ENCODE measurements at regions not wholly inside any gene's neighbourhood (a gene's known extent, or its start where the extent isn't known, plus 50 kb on each side); places are given as distances from the start of the nearest gene placed in this dataset.
"Not testable (repeated sequence)": the region's sequence is repeated elsewhere in the genome, so short reads cannot be mapped to it uniquely, and the experiment has no call there.

DNA sequence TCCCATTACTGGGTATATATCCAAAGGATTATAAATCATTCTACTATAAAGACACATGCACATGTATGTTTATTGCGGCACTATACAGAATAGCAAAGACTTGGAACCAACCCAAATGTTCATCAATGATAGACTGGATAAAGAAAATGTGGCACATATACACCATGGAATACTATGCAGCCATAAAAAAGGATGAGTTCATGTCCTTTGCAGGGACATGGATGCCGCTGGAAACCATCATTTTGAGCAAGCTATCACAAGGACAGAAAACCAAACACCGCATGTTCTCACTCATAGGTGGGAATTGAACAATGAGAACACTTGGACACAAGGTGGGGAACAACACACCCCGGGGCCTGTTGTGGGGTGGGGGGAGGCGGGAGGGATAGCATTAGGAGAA is 57.0 kb upstream of the NEUROD1 start:
- DNase-seq (ENCODE audit: low read depth in 2 of 2) = not testable (repeated sequence)

DNA sequence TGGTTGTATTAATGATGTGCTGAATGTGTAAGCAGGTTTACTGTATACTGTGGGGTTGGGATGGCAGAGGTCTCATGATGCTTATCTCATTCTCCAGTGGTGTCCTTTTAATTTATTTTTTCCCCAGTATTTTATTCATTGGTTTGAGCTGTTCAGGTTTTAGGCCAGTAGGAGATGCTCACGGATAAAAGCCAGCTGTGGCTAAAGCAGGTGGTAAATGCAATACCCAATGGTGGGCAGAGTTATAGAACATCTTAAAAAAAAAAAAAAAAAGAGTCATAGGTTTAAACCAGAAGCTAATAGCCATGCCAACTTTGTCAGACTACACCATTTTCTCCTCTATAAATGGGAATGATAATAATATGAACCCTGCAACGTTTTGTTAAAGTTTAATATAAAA is 57.8 kb upstream of the NEUROD1 start:
- no peak for DNase-seq (ENCODE audit: low read depth in 2 of 2)

DNA sequence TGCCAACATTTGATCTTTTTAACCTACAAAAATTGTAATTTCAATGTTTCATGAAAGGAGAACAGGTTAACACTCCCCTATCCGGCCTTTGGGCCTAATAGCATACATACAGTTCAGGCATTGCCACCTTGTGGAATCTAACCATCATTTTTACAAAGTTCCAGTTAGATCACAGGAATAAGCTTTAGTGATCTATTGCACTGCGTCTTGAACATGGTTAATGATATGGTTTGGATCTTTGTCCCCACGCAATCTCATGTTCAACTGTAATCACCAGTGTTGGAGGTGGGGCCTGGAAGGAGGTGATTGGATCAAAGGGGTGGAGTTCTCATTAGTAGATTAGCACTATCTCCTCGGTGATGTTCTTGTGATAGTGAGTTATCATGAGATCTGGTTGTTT is 58.2 kb upstream of the NEUROD1 start:
- DNase-seq (ENCODE audit: low read depth in 2 of 2) = no peak

DNA sequence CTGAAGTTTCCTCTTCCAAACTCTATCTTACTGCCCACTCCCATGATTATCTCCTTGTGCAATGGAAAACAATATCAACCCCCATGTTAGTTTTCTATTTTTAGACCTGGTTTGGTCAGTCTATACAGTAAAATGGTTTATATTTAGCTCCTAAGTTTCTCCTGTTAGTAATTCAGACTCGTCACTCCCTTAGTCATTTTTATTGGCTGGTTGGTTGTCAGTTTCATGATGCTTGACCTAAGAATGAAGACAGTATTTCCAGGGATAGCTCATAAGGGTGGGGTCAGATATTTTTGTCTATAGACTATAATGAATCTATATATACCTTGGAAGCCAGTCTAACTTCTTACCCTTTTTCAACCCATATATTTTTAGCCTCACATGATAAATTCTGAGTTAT is 61.4 kb upstream of the NEUROD1 start:
- DNase-seq (ENCODE audit: low read depth in 2 of 2) = no peak

DNA sequence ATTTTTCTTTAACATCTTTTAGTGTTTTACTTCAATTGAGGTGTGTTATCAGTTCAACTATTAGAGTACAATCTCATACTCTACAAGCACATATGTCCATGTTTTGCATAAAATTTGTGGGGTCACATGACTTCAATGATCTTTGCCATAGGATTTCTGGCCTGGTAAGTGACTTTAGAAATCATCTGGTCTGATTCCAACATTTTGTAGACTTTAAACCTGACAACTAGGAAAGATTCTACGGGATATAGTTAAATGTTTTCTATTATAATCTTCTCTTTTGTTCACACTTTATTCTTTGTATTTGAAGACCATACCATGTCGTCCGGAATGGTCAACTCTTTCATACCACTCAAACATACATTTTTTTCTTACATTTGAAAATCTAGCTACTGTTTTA is 62.0 kb upstream of the NEUROD1 start:
- DNase-seq (ENCODE audit: low read depth in 2 of 2) = no peak

DNA sequence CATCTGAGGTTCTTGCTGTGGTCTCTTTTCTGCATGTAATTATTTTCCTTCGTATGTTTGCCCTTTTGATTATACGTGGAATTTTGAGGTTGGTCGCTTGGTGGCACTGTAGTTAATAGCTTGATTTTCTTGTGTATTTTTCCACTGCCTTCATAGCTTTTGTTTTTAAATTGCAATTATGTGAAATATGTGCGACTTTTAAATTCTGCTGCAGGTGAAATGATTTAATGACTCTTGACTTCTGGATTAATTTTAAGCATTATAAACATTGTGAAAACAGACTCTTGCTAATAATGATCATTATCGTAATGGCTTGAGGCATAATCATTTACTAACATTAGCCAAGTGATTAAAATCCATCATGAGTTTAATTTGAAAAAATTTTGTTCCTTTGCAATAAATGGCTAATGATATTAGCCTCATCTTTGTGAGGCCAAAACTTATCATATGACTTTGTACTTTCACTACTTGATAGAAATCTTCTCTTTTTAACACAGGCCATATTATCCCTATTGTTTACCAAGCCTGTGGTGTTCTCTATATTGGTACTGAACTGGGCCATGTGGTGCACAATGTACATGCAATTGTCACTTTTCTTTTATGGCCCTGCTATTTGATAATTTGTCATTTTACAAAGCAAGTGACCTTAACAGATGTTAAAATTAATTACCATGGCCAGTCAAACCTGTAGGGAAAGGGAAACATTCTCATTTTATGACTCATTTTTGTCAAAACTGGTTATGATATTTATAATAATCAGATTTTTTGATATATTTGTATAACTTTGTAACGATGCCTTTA is 62.8 kb upstream of the NEUROD1 start:
- DNase-seq (ENCODE audit: low read depth in 2 of 2) = peak in 1 of 2 donors; percentile 6

DNA sequence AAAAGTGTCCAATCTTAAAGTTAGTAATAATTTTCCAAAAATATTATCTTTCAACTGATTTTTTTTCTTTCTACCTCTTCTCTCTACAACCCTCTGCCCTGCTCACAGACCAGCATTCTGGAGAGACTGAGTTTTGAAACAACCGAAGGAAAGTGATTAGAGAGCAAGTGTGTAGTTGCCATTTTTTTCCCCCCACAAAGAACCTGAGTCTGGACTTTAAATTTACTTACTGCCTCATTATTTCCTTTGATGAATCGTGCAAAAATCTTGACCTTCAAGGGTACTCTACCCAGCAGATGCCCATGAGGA is 63.4 kb upstream of the NEUROD1 start:
- DNase-seq (ENCODE audit: low read depth in 2 of 2) = no peak

DNA sequence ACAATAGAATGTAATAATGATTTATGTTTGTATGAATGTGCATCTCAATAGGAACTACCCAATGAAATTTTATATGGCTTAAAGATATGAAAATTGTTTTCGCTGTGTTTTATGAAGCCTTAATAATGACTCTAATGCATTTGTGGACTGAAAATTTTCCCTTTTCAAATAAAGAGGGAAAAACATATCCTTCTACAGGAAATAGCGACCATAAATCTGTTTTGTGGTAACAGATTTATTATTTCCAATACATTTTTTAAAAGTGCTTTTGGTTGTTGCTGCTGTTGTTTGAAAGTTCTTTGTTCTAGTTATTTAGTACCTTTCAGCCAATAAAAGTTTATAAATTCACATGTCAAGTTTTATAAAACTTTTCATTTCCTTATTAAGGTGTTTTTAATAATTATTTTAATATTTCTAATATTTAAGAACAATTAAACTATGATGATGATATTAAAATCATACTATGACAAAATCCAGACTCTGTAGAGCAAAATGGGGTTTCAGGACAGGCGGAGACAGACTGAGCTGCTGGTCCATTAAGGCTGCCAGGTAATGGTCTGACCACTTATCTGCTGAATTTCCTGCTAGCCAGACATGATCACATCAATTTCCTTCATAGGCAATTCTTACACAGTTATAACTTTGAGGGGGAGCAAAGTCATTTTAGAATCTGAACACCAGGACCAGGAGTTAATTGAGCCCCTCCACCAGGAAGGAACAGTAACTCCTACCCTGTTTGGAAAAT is 65.7 kb upstream of the NEUROD1 start:
- no peak for DNase-seq (ENCODE audit: low read depth in 2 of 2)

DNA sequence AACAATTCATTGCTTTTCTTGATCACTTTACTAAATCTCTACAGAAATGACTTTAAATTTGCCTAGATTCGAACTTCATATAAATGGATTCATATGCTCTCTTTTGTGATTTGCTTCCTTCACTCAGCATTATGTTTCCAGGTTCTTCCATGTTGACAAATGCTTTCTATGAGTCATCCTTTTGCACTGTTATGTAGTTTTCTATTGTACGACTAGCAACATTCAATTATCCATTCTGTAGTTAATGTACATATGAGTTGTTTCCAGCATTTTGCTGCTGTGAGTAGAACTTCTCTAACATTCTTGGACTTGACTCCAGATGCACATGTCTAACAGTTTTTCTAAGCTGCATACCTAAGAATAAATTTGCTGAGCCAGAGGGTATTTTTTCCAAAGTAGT is 66.5 kb upstream of the NEUROD1 start:
- no peak for DNase-seq (ENCODE audit: low read depth in 2 of 2)

DNA sequence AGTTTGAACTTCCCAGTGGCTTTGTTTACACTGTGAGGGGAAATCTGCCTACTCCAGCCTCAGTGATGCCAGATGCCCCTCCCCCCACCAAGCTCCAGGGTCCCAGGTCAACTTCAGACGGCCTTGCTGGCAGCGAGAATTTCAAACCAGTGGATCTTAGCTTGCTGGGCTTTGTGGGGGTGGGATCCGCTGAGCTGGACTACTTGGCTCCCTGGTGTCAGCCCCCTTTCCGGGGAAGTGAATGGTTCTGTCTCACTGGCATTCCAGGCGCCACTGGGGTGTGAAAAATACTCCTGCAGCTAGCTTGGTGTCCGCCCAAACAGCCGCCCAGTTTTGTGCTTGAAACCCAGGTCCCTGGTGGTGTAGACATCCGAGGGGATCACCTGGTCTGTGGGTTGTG is 70.0 kb upstream of the NEUROD1 start:
- DNase-seq (ENCODE audit: low read depth in 2 of 2) = no peak

DNA sequence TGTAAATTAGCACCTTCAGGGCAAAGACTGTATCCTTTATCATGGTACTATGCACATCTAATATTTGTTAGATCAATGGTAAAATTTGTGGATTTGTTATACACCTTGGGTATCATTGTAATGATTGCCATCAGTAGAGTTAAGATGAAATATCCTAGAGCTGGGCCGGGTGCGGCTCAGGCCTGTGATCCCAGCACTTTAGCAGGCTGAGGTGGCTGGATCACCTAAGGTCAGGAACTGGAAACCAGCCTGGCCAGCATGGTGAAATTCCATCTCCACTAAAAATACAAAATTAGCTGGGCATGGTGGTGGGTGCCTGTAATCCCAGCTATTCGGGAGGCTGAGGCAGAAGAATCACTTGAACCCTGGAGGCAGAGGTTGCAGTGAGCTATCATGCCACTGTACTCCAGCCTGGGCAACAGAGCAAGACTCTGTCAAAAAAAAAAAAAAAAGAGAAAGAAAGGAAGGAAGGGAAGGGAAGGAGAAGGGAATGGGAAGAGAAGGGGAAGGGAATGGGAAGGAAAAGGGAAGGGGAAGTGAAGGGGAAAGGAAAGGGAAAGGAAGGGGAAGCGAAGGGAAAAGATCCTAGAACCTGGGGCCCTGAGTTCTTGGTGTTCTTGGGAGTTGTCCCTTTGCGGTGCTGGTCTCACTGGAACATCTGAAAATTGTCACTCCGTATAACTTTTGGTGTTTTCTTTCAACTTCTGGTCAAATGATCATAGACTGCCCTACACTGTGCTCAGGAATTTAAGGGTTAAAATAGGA is 71.1 kb upstream of the NEUROD1 start:
- DNase-seq (ENCODE audit: low read depth in 2 of 2) = no peak

DNA sequence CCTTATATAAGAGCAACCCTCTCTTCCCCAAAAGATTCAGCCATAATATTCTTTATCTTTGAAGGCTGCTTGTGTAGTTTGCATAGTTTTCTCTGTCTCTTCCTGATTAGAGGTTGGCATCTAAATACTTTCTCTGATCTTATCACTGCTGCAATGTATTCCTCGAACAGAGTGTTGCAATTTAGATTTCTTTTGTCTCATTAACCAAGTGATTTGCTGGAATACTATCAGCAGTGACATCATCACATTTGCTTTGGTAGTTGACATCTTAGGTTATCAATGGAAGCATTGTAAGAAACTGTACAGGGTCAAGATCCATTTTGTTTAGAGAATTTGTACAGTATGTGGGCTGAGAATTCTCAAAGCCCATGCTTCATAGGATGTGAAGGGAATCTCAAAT is 72.0 kb upstream of the NEUROD1 start:
- no peak for DNase-seq (ENCODE audit: low read depth in 2 of 2)

DNA sequence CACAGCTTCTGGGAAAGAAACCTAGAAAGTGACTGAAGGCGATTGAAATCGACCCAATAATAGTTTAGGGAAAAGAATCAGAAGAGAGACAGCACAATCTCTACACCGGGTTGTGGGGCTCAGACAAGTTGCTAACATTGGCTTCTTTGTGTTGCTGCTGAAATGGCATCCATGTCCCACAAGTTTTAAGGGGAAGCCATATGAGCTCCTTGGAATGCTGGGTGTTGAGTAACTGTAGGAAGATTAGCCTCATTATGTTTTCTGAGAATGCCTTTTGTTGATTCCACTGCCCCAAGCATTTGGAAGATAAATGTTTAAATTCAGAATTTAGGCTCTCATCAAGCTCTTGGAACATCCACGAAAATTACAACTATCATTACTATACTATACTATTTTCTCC is 73.4 kb upstream of the NEUROD1 start:
- no peak for DNase-seq (ENCODE audit: low read depth in 2 of 2)

DNA sequence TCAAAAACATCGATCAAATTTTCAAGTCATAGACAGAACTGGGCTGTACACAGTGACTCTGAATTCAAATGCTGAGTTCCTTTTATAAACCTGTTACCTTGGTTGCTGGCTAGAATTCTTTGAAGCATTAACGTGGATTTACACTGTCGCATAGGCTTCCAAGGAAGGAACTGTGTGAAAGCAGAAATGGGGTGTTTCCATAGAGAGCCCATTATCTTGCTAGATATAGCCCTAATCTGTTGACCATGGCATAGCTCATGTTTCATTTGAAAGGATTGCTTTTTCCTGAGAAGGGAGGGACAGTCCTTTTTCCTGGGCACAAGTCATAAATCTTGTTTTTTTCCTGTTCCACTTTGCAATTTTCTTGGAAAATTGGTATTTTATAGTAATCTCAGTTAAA is 73.8 kb upstream of the NEUROD1 start:
- DNase-seq (ENCODE audit: low read depth in 2 of 2) = no peak

DNA sequence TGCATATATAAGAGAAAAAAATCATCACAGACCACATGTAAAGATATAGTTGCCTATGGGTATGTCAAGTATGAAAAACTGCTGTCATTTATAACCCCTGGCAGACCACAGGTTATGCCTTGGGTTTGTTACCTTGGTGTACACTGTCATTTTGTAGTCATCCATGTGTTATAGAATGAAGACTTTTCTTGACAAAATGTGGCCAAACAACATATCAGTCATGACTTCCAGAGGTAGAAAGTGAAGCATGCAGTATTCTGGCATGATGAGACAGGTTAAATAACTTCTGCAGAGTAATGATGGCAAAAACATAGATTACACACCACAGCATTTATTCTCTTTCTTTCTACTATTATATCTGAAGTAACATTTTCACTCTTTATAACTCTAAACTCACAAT is 74.9 kb upstream of the NEUROD1 start:
- DNase-seq (ENCODE audit: low read depth in 2 of 2) = no peak

DNA sequence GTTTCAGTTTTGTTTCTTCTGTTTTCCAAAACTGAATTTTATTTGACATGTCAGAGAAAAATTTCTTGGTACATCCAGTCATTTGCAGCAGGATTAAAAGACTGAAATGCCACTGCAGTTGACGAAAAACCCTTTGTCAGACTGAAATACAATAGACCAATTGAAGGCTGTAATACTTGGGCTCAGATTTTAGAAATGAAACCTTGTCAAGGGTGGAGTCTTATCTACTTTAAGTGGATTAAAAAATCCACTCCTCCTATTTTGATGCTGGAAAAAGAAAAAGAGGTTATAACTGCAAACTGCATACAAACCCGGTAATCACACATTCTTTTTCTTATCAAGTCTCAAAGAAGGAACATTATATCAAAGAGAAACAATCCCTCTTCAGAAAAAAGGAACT is 80.2 kb upstream of the NEUROD1 start:
- no peak for DNase-seq (ENCODE audit: low read depth in 2 of 2)

DNA sequence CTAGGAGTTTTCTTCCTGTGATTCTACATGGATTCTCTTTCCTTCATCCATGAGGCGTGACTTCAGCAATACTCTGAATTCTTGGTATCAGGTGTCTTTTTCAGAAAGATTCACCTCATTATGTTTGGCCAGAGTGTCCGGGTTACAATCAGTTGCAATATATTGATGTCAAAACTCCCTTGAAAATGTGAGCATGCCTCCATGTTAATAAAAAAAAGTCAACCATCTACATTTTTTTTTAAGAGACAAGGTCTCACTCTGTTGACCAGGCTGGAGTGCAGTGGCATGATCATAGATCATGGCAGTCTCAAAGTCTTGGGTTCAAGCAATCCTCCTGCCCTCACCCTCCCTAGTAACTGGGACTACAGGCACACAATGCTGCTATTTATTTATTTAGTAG is 80.9 kb upstream of the NEUROD1 start:
- no peak for DNase-seq (ENCODE audit: low read depth in 2 of 2)

DNA sequence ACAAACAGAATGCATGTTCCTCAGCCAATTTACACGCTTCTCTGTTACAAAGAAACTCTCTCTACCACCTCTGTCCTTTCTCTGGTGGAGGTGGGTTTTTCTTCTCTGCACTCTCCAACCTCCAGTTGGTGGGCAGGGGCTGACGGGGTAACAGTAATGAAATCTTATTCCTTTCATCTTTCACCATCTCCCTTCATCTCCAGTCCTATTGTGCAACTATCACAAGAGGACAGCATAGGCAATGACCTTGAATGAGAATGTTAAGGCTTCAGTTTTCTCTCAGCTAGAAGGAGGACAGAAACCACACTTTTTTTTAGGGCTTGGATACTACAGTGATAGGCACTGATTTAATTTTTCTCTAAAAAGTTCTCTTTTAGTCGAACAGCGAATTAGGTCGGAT is 81.7 kb upstream of the NEUROD1 start:
- no peak for DNase-seq (ENCODE audit: low read depth in 2 of 2)

DNA sequence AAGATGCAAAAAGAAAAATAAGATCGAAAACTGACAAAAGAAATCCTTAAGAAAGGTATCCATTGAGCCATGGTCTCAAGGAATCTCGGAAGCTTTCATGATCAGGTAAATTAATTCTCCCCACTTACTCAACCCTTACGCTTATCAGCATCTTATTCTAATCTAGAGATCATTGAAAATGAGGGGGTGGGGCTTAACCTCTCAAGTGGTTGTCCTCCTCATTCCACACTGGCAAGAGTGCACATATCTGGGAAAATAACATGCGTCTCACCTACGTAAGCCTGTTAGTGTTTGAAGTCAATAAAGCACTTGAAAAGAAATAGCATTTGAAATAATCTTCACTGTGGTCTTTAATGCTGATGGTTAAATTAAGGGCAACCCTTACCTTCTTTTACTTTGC is 82.5 kb upstream of the NEUROD1 start:
- no peak for DNase-seq (ENCODE audit: low read depth in 2 of 2)

DNA sequence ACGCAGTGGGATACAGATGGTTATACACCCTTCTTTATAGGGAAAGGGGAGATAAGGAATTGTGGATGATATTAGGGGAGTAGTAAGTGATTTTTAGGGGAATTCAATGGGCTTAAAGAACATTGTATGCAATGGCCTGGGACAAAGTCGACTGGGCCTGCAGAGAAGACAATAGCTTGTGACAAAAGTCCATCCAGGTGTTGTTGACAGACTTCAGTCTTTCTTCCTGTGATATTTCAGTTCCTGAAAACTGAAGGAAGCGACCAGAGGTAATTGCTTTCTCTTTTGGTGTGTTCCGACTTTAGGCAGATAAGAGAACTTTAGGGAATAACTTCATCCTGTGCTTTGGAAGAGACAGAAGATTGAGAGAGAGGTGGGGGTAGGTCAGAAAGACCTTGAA is 83.1 kb upstream of the NEUROD1 start:
- DNase-seq (ENCODE audit: low read depth in 2 of 2) = no peak

DNA sequence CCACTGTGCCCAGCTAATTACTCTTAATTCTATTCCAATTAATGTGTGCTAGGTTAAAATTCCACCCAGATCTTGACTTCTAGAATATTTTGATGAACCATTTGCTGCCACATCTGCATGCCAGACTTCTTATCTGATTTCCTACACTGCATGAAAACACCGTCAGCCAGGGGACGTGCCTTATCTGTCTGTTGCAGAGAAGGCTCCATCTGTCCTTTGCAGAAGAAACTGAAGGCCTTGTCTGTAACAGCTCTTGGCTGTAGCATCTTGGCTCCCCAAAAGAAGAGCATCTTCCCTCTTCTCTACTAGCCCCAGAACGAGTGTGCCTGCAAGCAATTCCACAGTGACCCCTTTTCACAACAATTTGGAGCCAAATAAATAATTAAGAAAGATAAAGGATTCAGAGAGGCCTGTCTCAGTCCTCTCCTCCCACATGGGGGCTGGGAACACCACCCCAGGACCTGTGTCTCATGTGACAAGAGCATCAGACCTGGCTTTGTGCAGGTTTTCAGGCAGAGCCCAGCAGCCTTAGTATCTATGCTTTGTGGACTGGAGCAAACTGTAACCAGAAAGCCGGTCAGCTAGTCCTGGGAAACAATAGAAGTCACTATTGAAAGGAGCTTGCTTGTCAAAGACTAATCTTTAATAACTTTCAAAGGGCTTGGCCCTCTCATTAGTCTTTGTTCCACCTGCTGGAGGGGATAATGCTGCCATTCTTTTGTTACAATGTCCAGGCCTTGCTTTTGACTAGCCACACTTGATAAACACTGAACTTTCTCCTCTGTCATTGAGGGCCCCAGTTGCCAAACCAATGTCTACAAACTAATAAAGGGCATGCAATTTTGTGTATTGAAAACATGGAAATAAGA is 84.0 kb upstream of the NEUROD1 start:
- DNase-seq (ENCODE audit: low read depth in 2 of 2) = no peak

DNA sequence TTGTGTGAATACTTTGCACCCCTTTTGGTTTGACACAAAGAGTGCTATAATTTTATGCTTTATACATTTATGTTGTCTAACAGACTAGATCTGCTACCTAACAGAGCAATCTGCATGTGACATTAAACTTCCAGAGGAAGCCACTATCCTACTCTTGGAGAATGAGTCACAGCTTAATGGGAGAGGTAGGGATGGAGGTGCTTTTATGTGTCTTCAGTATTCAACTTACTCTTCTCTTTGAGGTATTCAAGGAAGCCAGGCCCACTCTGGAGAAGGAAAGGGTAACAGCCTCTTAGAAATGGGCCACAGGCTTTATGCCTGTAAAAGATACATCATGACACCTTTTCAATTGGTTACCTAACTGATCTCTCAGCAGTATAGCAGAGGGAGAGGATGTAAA is 85.8 kb upstream of the NEUROD1 start:
- no peak for DNase-seq (ENCODE audit: low read depth in 2 of 2)
